ENCODE measurements at regions not wholly inside any gene's neighbourhood (a gene's known extent, or its start where the extent isn't known, plus 50 kb on each side); places are given as distances from the start of the nearest gene placed in this dataset.

GRCh38 chr6:170483413-170483812 is 69.7 kb downstream of the PSMB1 start:
- DNase-seq (ENCODE audit: low spot score), result no peak
- no peak for ATAC-seq

- DNase-seq (ENCODE audit: low spot score), result no peak
- peak; percentile 44 for ATAC-seq
These were observed 72.9 kb downstream of the PSMB1 start for GRCh38 chr6:170480050-170480692.

GRCh38 chr6:170476360-170476759 is 76.7 kb downstream of the PSMB1 start:
- DNase-seq (ENCODE audit: low spot score), result no peak
- no peak for ATAC-seq

- ATAC-seq, result no peak
- no peak for DNase-seq (ENCODE audit: low spot score)
These were observed 78.0 kb downstream of the PSMB1 start for GRCh38 chr6:170475118-170475517.

GRCh38 chr6:170473801-170474200 is 79.3 kb downstream of the PSMB1 start:
- DNase-seq (ENCODE audit: low spot score) (no peak), ATAC-seq (no peak)

- ATAC-seq (no peak), DNase-seq (ENCODE audit: low spot score) (no peak)
These were observed 79.8 kb downstream of the PSMB1 start for GRCh38 chr6:170473301-170473717.

- DNase-seq (ENCODE audit: low spot score) (no peak), ATAC-seq (no peak)
These were observed 81.6 kb downstream of the PSMB1 start for GRCh38 chr6:170471491-170471890.

- ATAC-seq (no peak), DNase-seq (ENCODE audit: low spot score) (no peak)
These were observed 82.4 kb downstream of the PSMB1 start for GRCh38 chr6:170470734-170471133.

- no peak for ATAC-seq
- DNase-seq (ENCODE audit: low spot score), result no peak
These were observed 88.6 kb downstream of the PSMB1 start for GRCh38 chr6:170464524-170464979.

GRCh38 chr6:170464080-170464479 is 89.0 kb downstream of the PSMB1 start:
- ATAC-seq (no peak), DNase-seq (ENCODE audit: low spot score) (no peak)

- ATAC-seq, result no peak
- no peak for DNase-seq (ENCODE audit: low spot score)
These were observed 89.9 kb downstream of the PSMB1 start for GRCh38 chr6:170463101-170463721.

GRCh38 chr6:170462366-170463020 is 90.6 kb downstream of the PSMB1 start:
- ATAC-seq (no peak), DNase-seq (ENCODE audit: low spot score) (no peak)

- ATAC-seq (no peak), DNase-seq (ENCODE audit: low spot score) (no peak)
These were observed 91.3 kb downstream of the PSMB1 start for GRCh38 chr6:170461556-170462365.

GRCh38 chr6:170461111-170461510 is 92.0 kb downstream of the PSMB1 start:
- DNase-seq (ENCODE audit: low spot score) (no peak), ATAC-seq (no peak)

- DNase-seq (ENCODE audit: low spot score) (no peak), ATAC-seq (no peak)
These were observed 92.5 kb downstream of the PSMB1 start for GRCh38 chr6:170460641-170461040.

- DNase-seq (ENCODE audit: low spot score) (no peak), ATAC-seq (peak; percentile 67)
These were observed 93.7 kb downstream of the PSMB1 start for GRCh38 chr6:170459451-170459850.

- no peak for ATAC-seq
- no peak for DNase-seq (ENCODE audit: low spot score)
These were observed 96.0 kb downstream of the PSMB1 start for GRCh38 chr6:170456886-170457698.
